Retinal pigment epithelial cell (primary cell): ENCODE measurements at regions not wholly inside any gene's neighbourhood (a gene's known extent, or its start where the extent isn't known, plus 50 kb on each side); places are given as distances from the start of the nearest gene placed in this dataset.

ENCODE experiments used
- DNase-seq: peaks from one replicate; pipeline ENCODE4 v3.0.0-alpha.2; 2010; ENCODE audit warnings: low read depth
- H3K4me3 ChIP-seq: 2 replicates; pipeline ENCODE4 v1.5.1; 2011; ENCODE audit warnings: mild to moderate bottlenecking, low read length, control low read depth, moderate library complexity
- CTCF ChIP-seq: conservative IDR thresholded peaks from 2 replicates; pipeline ENCODE4 v1.5.1; 2011; ENCODE audit warnings: low read depth, low read length, control low read depth, inconsistent platforms

GRCh38 chr10:4775808-4776207 is 50.2 kb upstream of the AKR1E2 start:
- TF ChIP-seq CTCF: no peak
- DNase-seq: no peak
- no peak overlapping the region for H3K4me3 ChIP-seq

DNA sequence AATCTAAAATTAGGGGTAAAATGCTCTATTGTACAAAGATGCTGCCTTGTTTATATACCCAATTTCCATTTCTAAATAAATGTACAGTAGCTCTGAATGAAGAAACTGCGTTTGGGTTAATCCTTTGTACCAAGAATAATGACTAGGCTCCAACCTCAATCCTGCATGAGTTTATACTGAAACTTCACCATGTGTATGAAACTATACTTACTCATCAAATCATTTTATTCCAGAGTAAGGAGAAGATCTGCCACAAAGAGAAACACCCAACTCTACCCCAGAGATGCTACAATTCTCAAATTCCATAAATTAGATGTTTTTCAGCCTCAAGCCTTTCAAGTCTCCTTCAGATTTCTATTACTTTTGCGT is 53.8 kb upstream of the AKR1E2 start:
- H3K4me3 ChIP-seq: no peak overlapping the region
- DNase-seq: no peak
- TF ChIP-seq CTCF: no peak

DNA sequence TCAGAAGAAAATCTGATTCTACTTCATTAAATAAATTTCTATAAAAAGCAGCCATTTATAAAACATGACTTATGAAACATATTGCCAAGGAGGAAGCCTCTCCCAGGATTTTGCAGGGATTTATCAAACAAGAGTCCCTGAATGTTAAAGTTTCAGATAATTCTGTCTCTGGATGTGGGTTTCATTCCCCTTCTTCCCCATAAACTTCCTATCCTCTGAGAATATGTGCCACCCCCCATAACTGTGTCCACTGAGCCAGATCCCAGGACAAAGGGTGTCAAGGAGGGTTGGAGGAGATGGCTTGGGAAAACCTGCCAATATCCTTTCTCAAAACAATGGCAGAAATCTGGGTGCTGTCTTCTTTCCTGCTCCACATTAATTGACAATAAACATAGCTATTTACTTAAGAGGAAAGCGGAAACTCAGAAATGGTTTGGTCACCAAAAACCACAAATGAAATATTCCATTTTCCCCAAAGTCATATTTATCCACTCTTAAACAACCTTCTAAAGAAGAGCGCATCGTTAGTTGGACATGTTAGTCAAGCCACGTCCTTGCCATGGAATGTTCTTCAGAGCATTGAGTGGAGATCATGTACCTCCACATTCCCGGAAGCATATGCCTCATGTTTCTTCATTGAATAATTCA is 54.3 kb upstream of the AKR1E2 start:
- no peak for DNase-seq
- TF ChIP-seq CTCF: no peak

GRCh38 chr10:4770801-4771553 is 55.0 kb upstream of the AKR1E2 start:
- TF ChIP-seq CTCF: peak; percentile 36
- peak; percentile 49 for DNase-seq
- H3K4me3 ChIP-seq: no peak overlapping the region

More for the DNA sequence above, 54.3 kb upstream of the AKR1E2 start:
- no peak overlapping the region for H3K4me3 ChIP-seq

DNA sequence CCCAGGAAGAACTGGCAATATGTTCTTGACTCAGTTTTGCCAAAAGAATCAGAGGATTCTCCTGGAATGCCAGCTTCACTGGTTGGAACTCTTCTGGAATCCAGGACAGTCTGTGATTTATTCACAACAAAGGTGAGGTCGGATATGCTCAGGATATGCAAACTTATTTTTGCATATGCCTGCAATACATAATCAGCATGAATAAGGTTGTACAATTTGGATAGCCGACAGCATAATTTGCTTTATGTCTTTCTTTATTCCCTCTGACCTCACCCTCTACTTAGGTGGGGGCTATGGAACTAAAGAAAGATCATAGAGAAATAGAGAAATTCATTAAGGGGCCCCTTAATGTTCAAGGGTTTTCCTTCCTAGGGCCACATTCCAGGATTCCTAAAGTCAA is 57.6 kb upstream of the AKR1E2 start:
- DNase-seq: no peak
- no peak overlapping the region for H3K4me3 ChIP-seq
- no peak for TF ChIP-seq CTCF

- no peak for DNase-seq
- TF ChIP-seq CTCF: peak; percentile 78
- no peak overlapping the region for H3K4me3 ChIP-seq
These were observed 58.8 kb upstream of the AKR1E2 start for GRCh38 chr10:4767033-4767814.
